ENCODE measurements at regions not wholly inside any gene's neighbourhood (a gene's known extent, or its start where the extent isn't known, plus 50 kb on each side); places are given as distances from the start of the nearest gene placed in this dataset.

GRCh38 chr3:102181175-102181920 is 253.5 kb upstream of the ZPLD1 start:
- FAIRE-seq (peak; percentile 85), DNase-seq (ENCODE audit: low read depth, low spot score) (peak; percentile 86)
- no peaks in the 10 kb centered on the region for H4K20me1 ChIP-seq (replicated peaks; ENCODE audit: control insufficient read depth, extremely low read depth, insufficient read depth, low read length)
- dilution Hi-C loops (cut with MboI; ENCODE audit: extremely low pct_ligation_motif_present, low sequenced_read_pairs), result no loop called here
- H3K79me2 ChIP-seq (ENCODE audit: control insufficient read depth, insufficient read depth, low read length), result no peaks in the 10 kb centered on the region
- H3K9me1 ChIP-seq (replicated peaks; ENCODE audit: control insufficient read depth, extremely low read depth, insufficient read depth, low read length), result no peaks in the 10 kb centered on the region
- no peaks in the 10 kb centered on the region for H3K36me3 ChIP-seq (ENCODE audit: control insufficient read depth in 2 of 2, extremely low read depth in 1 of 2, insufficient read depth in 2 of 2, low read length in 2 of 2)
- peak overlapping the region; percentile 85 for H3K27ac ChIP-seq (ENCODE audit: insufficient read depth, low read depth, low read length)
- H3K4me2 ChIP-seq (ENCODE audit: insufficient read depth, low read length), result peak overlapping the region; percentile 71
- intact Hi-C loops (cut with micrococcal nuclease), result loop anchor here (2.0 to 5.0 kb wide), 2 partner anchors 51 to 99 kb away; no protein-coding TSS in a partner anchor
- H3K9me3 ChIP-seq (replicated peaks; ENCODE audit: control insufficient read depth, insufficient read depth, low read length), result no peaks in the 10 kb centered on the region
- ChIA-PET POLR2A (interaction anchor here (0.6 kb wide), 2 partner anchors 16 to 330 kb away, joined by 3 read pairs; no protein-coding TSS in a partner anchor), CTCF (interaction anchor here (0.8 to 4.2 kb wide), 8 partner anchors 18 to 354 kb away, joined by 3 to 57 read pairs (median 4); no protein-coding TSS in a partner anchor)
- H2AFZ ChIP-seq (ENCODE audit: low read depth, low read length), result no peak overlapping the region
- no TSS peak for BruUV-seq (replicated peaks)
- H3K4me3 ChIP-seq (replicated peaks in 1 of 3; ENCODE audit: insufficient read depth in 1 of 3, low read depth in 1 of 3, low read length in 3 of 3), result no peak overlapping the region
- H3K27me3 ChIP-seq (ENCODE audit: control insufficient read depth in 2 of 2, insufficient read depth in 2 of 2, low read length in 2 of 2), result peaks cover 0 to 4% of the 10 kb centered on the region in 2 experiments
- peaks cover 58% of the 10 kb centered on the region for H3K4me1 ChIP-seq (ENCODE audit: control insufficient read depth, extremely low read depth, insufficient read depth, low read length)
- TF ChIP-seq POLR2AphosphoS5 (IDR thresholded peaks at IDR 0.05; ENCODE audit: insufficient read depth, low read depth, low read length), result peak; percentile 79
- TF ChIP-seq MAX (IDR thresholded peaks at IDR 0.05; ENCODE audit: insufficient read depth, insufficient read length), result no peak
- peak overlapping the region; percentile 86 for H3K9ac ChIP-seq (replicated peaks; ENCODE audit: extremely low read depth, insufficient read depth, low read length)

DNA sequence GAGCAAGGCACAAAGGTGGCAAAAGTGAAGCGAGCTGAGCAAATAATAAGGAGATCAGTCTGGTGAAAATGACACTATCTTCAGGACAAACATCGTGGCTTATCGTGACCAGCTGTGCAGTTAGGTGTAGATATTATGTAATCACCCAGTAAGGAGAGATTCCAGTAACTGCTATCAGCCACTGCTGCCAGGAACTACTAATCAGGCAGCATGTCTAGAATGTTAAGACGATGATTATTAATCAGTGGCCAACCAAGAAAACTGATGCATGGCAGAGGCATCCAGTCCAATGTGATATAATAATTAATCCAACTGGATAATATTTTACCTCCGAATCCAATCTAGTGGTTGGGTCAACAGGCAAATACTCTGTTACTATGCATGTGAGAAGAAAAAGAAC is 252.7 kb upstream of the ZPLD1 start:
- no peaks in the 10 kb centered on the region for H3K79me2 ChIP-seq (ENCODE audit: control insufficient read depth, insufficient read depth, low read length)
- no peaks in the 10 kb centered on the region for H3K9me1 ChIP-seq (replicated peaks; ENCODE audit: control insufficient read depth, extremely low read depth, insufficient read depth, low read length)
- H3K4me2 ChIP-seq (ENCODE audit: insufficient read depth, low read length), result peak overlapping the region; percentile 71
- BruUV-seq (replicated peaks), result no TSS peak
- no peak for TF ChIP-seq JUN (IDR thresholded peaks at IDR 0.05; ENCODE audit: borderline replicate concordance, insufficient read depth, insufficient read length, low read depth)
- no peak for TF ChIP-seq CTCF (IDR thresholded peaks at IDR 0.05; ENCODE audit: extremely low read depth in 1 of 2, insufficient read depth in 1 of 2, low read depth in 1 of 2, low read length in 2 of 2)
- TF ChIP-seq EZH2 (IDR thresholded peaks at IDR 0.05; ENCODE audit: borderline replicate concordance, low read depth, low read length, severe bottlenecking), result no peak
- no peak for TF ChIP-seq POLR2A (IDR thresholded peaks at IDR 0.05; ENCODE audit: low read depth, low read length)
- no peaks in the 10 kb centered on the region for H4K20me1 ChIP-seq (replicated peaks; ENCODE audit: control insufficient read depth, extremely low read depth, insufficient read depth, low read length)
- H2AFZ ChIP-seq (ENCODE audit: low read depth, low read length), result no peak overlapping the region
- peaks cover 0 to 4% of the 10 kb centered on the region in 2 experiments for H3K27me3 ChIP-seq (ENCODE audit: control insufficient read depth in 2 of 2, insufficient read depth in 2 of 2, low read length in 2 of 2)
- H3K27ac ChIP-seq (ENCODE audit: insufficient read depth, low read depth, low read length), result peak overlapping the region; percentile 85
- H3K4me3 ChIP-seq (replicated peaks in 1 of 3; ENCODE audit: insufficient read depth in 1 of 3, low read depth in 1 of 3, low read length in 3 of 3), result no peak overlapping the region
- intact Hi-C loops (cut with micrococcal nuclease) (loop anchor here (5.0 kb wide), 1 partner anchor 100 kb away; no protein-coding TSS in a partner anchor), dilution Hi-C loops (cut with MboI; ENCODE audit: extremely low pct_ligation_motif_present, low sequenced_read_pairs) (no loop called here)
- H3K4me1 ChIP-seq (ENCODE audit: control insufficient read depth, extremely low read depth, insufficient read depth, low read length), result peaks cover 52% of the 10 kb centered on the region
- CTCF ChIA-PET, result interaction anchor here (1.0 to 4.2 kb wide), 7 partner anchors 19 to 354 kb away, joined by 3 to 57 read pairs (median 4); no protein-coding TSS in a partner anchor
- DNase-seq (ENCODE audit: low read depth, low spot score) (no peak), FAIRE-seq (no peak)
- H3K36me3 ChIP-seq (ENCODE audit: control insufficient read depth in 2 of 2, extremely low read depth in 1 of 2, insufficient read depth in 2 of 2, low read length in 2 of 2), result no peaks in the 10 kb centered on the region
- H3K9ac ChIP-seq (replicated peaks; ENCODE audit: extremely low read depth, insufficient read depth, low read length), result peak overlapping the region; percentile 41
- POLR2A ChIA-PET, result interaction anchor here (0.6 kb wide), 1 partner anchor 15 kb away, joined by 3 read pairs; no protein-coding TSS in a partner anchor
- no peaks in the 10 kb centered on the region for H3K9me3 ChIP-seq (replicated peaks; ENCODE audit: control insufficient read depth, insufficient read depth, low read length)
